ENCODE measurements at regions not wholly inside any gene's neighbourhood (a gene's known extent, or its start where the extent isn't known, plus 50 kb on each side); places are given as distances from the start of the nearest gene placed in this dataset.

DNA sequence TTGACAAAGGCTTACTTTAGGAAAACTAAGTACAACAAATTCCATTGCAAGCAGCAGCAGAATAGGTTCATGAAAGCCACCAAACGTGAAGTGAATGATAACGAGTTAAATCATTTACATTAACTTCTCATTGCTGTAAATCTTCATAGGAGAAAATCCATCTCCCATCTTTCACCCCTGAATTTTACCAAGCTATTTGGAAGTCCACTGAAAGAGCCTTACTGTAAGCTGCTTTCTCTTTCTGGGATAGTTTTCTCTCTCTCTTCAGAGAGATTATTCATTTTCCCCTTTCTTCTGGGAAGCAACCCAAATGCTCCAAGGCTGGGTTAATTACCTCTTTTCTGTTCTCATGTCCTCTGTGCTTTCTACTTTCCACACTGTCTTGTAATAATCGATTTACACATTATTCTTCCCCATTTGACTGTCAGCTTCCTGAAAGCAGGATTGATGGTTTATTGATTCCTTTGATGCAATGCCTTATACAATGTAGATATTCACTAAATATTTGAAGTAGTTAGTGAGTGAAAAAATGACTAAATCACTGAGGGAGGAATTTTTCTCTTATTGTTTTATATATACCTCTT, 914.3 kb upstream of the ARPP21 start:
- Histone ChIP-seq H3K9ac (ENCODE audit: low read length) (no peak overlapping the region), H3K9me2 (ENCODE audit: insufficient read depth, low read length) (no peaks in the 10 kb centered on the region), H3K4me3 (ENCODE audit: low read length) (no peak overlapping the region), H4K20me1 (ENCODE audit: insufficient read depth) (no peaks in the 10 kb centered on the region), H2AFZ (ENCODE audit: low read depth, low read length) (no peak overlapping the region), H3K36me3 (ENCODE audit: insufficient read depth, low read length) (no peaks in the 10 kb centered on the region), H3K79me2 (replicated peaks; ENCODE audit: insufficient read depth, low read length) (no peaks in the 10 kb centered on the region), H3K4me2 (ENCODE audit: low read length) (no peak overlapping the region), H3K27me3 (ENCODE audit: insufficient read depth, low read depth, low read length) (no peaks in the 10 kb centered on the region), H3K27ac (ENCODE audit: low read length) (no peak overlapping the region), H3F3A (ENCODE audit: insufficient read depth, low read length, poor library complexity, severe bottlenecking) (no peaks in the 10 kb centered on the region), H3K9me3 (ENCODE audit: low read length) (no peaks in the 10 kb centered on the region)
- TF ChIP-seq RAD21 (conservative IDR thresholded peaks at IDR 0.05) (no peak), EZH2 (IDR thresholded peaks at IDR 0.05; ENCODE audit: borderline replicate concordance, insufficient read depth, low read length, poor library complexity, severe bottlenecking) (no peak), MXI1 (conservative IDR thresholded peaks at IDR 0.05; ENCODE audit: poor library complexity, severe bottlenecking) (no peak), EP300 (conservative IDR thresholded peaks at IDR 0.05; ENCODE audit: poor library complexity, severe bottlenecking) (no peak), SMC3 (conservative IDR thresholded peaks at IDR 0.05; ENCODE audit: poor library complexity) (no peak), TAF1 (IDR thresholded peaks at IDR 0.05; ENCODE audit: low read depth) (no peak), POLR2AphosphoS5 (IDR thresholded peaks at IDR 0.05) (no peak)
- TF ChIP-seq, protein P1, sequence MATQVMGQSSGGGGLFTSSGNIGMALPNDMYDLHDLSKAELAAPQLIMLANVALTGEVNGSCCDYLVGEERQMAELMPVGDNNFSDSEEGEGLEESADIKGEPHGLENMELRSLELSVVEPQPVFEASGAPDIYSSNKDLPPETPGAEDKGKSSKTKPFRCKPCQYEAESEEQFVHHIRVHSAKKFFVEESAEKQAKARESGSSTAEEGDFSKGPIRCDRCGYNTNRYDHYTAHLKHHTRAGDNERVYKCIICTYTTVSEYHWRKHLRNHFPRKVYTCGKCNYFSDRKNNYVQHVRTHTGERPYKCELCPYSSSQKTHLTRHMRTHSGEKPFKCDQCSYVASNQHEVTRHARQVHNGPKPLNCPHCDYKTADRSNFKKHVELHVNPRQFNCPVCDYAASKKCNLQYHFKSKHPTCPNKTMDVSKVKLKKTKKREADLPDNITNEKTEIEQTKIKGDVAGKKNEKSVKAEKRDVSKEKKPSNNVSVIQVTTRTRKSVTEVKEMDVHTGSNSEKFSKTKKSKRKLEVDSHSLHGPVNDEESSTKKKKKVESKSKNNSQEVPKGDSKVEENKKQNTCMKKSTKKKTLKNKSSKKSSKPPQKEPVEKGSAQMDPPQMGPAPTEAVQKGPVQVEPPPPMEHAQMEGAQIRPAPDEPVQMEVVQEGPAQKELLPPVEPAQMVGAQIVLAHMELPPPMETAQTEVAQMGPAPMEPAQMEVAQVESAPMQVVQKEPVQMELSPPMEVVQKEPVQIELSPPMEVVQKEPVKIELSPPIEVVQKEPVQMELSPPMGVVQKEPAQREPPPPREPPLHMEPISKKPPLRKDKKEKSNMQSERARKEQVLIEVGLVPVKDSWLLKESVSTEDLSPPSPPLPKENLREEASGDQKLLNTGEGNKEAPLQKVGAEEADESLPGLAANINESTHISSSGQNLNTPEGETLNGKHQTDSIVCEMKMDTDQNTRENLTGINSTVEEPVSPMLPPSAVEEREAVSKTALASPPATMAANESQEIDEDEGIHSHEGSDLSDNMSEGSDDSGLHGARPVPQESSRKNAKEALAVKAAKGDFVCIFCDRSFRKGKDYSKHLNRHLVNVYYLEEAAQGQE (IDR thresholded peaks at IDR 0.05; ENCODE audit: borderline replicate concordance) = no peak
- TF ChIP-seq, protein P2, sequence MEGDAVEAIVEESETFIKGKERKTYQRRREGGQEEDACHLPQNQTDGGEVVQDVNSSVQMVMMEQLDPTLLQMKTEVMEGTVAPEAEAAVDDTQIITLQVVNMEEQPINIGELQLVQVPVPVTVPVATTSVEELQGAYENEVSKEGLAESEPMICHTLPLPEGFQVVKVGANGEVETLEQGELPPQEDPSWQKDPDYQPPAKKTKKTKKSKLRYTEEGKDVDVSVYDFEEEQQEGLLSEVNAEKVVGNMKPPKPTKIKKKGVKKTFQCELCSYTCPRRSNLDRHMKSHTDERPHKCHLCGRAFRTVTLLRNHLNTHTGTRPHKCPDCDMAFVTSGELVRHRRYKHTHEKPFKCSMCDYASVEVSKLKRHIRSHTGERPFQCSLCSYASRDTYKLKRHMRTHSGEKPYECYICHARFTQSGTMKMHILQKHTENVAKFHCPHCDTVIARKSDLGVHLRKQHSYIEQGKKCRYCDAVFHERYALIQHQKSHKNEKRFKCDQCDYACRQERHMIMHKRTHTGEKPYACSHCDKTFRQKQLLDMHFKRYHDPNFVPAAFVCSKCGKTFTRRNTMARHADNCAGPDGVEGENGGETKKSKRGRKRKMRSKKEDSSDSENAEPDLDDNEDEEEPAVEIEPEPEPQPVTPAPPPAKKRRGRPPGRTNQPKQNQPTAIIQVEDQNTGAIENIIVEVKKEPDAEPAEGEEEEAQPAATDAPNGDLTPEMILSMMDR (IDR thresholded peaks at IDR 0.05; ENCODE audit: poor library complexity, severe bottlenecking) = no peak

DNA sequence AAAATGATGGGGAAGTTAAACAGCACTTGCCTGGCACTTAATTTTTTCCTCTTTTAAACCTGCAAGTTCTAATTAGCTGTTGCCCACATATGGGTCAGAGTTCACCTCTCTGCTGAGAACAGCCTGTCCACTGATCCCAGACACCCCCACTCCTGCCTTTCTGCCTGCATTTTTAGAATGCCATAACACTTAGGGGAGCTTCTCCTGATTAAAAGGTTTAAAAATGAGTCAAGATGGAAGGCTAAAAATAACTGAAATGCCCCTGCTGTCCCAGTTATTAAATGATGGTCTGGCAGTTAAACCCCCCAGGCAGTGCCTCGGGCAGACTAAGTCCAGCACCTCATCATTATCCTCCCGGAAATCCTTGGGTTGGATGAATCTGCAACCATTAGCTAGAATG, 913.6 kb upstream of the ARPP21 start:
- Histone ChIP-seq H3K27ac (ENCODE audit: low read length) (no peak overlapping the region), H3K36me3 (ENCODE audit: insufficient read depth, low read length) (no peaks in the 10 kb centered on the region), H3K4me3 (ENCODE audit: low read length) (no peak overlapping the region), H3F3A (ENCODE audit: insufficient read depth, low read length, poor library complexity, severe bottlenecking) (no peaks in the 10 kb centered on the region), H3K9ac (ENCODE audit: low read length) (no peak overlapping the region), H3K27me3 (ENCODE audit: insufficient read depth, low read depth, low read length) (no peaks in the 10 kb centered on the region), H3K79me2 (replicated peaks; ENCODE audit: insufficient read depth, low read length) (no peaks in the 10 kb centered on the region), H3K9me2 (ENCODE audit: insufficient read depth, low read length) (no peaks in the 10 kb centered on the region), H3K4me2 (ENCODE audit: low read length) (no peak overlapping the region), H3K9me3 (ENCODE audit: low read length) (no peaks in the 10 kb centered on the region), H2AFZ (ENCODE audit: low read depth, low read length) (no peak overlapping the region), H4K20me1 (ENCODE audit: insufficient read depth) (no peaks in the 10 kb centered on the region)
- no peak for TF ChIP-seq POLR2AphosphoS5 (IDR thresholded peaks at IDR 0.05)
- TF ChIP-seq, protein P2 (IDR thresholded peaks at IDR 0.05; ENCODE audit: poor library complexity, severe bottlenecking) = no peak
- TF ChIP-seq TAF1 (IDR thresholded peaks at IDR 0.05; ENCODE audit: low read depth) = no peak
- TF ChIP-seq EP300 (conservative IDR thresholded peaks at IDR 0.05; ENCODE audit: poor library complexity, severe bottlenecking) = no peak
- no peak for TF ChIP-seq EZH2 (IDR thresholded peaks at IDR 0.05; ENCODE audit: borderline replicate concordance, insufficient read depth, low read length, poor library complexity, severe bottlenecking)
- no peak for TF ChIP-seq RAD21 (conservative IDR thresholded peaks at IDR 0.05)
- TF ChIP-seq SMC3 (conservative IDR thresholded peaks at IDR 0.05; ENCODE audit: poor library complexity) = no peak
- no peak for TF ChIP-seq MXI1 (conservative IDR thresholded peaks at IDR 0.05; ENCODE audit: poor library complexity, severe bottlenecking)
- TF ChIP-seq, protein P1 (IDR thresholded peaks at IDR 0.05; ENCODE audit: borderline replicate concordance) = no peak

Data from neural cell (in vitro differentiated cells).